ENCODE measurements at regions not wholly inside any gene's neighbourhood (a gene's known extent, or its start where the extent isn't known, plus 50 kb on each side); places are given as distances from the start of the nearest gene placed in this dataset.

DNA sequence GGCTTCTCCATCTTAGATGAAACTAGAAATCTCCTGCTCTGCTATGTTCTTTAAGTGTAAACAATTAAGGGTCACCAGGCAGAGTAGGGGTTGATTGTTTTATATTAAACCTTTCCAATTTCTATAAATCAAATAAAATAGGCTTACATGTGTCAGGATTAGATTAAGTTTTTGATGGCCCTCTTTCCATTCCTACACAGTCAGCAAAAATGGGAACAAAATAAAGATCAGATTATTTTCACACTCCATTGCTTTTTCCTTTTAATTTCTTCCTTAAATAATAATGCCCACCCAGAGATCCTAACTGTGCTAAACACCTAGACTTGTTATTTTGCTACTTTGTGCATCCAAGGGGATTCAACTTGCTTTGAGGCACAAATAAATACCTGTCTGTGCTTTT, 381.4 kb upstream of the MAGEB16 start:
- intact Hi-C loops (cut with DNase I), result no loop called here
- Histone ChIP-seq H3K4me1 (replicated peaks in 1 of 2) (no peaks in the 10 kb centered on the region), H3K27ac (no peak overlapping the region), H3K36me3 (replicated peaks in 1 of 2) (no peaks in the 10 kb centered on the region), H3K27me3 (peaks cover 8% of the 10 kb centered on the region), H3K4me3 (no peak overlapping the region), H3K9me3 (replicated peaks in 1 of 3) (no peaks in the 10 kb centered on the region)
- no peak for DNase-seq
- TF ChIP-seq, protein P1, sequence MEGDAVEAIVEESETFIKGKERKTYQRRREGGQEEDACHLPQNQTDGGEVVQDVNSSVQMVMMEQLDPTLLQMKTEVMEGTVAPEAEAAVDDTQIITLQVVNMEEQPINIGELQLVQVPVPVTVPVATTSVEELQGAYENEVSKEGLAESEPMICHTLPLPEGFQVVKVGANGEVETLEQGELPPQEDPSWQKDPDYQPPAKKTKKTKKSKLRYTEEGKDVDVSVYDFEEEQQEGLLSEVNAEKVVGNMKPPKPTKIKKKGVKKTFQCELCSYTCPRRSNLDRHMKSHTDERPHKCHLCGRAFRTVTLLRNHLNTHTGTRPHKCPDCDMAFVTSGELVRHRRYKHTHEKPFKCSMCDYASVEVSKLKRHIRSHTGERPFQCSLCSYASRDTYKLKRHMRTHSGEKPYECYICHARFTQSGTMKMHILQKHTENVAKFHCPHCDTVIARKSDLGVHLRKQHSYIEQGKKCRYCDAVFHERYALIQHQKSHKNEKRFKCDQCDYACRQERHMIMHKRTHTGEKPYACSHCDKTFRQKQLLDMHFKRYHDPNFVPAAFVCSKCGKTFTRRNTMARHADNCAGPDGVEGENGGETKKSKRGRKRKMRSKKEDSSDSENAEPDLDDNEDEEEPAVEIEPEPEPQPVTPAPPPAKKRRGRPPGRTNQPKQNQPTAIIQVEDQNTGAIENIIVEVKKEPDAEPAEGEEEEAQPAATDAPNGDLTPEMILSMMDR (IDR thresholded peaks at IDR 0.05), result no peak
- TF ChIP-seq POLR2A (IDR thresholded peaks at IDR 0.05), result no peak

DNA sequence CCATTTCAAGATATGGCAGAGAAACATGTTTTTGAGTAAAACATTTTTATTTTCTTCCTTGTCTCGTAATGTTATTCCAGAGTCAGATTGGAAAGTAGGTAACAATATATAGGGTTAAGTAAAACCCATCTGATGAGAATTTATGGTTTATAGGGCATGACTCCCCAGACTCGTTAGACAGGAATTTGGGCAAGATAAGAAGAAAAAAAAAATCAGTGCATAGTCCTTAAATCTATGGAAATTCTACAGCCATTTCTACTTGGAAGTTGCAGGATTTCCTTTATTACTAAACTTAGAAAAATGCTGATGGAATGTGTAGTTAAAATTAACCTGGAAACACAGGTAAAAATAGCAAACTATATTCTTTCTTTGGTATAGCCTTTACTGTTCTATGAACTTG, 366.1 kb upstream of the MAGEB16 start:
- no peak for TF ChIP-seq POLR2A (IDR thresholded peaks at IDR 0.05)
- TF ChIP-seq, protein P1 (IDR thresholded peaks at IDR 0.05), result no peak
- no peak overlapping the region for H3K27ac ChIP-seq
- no peak overlapping the region for H3K4me3 ChIP-seq
- H3K36me3 ChIP-seq (replicated peaks in 1 of 2), result no peaks in the 10 kb centered on the region
- H3K4me1 ChIP-seq (replicated peaks in 1 of 2), result no peaks in the 10 kb centered on the region
- intact Hi-C loops (cut with DNase I), result no loop called here
- no peak for DNase-seq
- 57 to 68% (median 63%) methylated on average over 2 of the region's 2 CpGs for WGBS, 4 donors
- H3K27me3 ChIP-seq, result no peaks in the 10 kb centered on the region
- no peaks in the 10 kb centered on the region for H3K9me3 ChIP-seq (replicated peaks in 1 of 3)

DNA sequence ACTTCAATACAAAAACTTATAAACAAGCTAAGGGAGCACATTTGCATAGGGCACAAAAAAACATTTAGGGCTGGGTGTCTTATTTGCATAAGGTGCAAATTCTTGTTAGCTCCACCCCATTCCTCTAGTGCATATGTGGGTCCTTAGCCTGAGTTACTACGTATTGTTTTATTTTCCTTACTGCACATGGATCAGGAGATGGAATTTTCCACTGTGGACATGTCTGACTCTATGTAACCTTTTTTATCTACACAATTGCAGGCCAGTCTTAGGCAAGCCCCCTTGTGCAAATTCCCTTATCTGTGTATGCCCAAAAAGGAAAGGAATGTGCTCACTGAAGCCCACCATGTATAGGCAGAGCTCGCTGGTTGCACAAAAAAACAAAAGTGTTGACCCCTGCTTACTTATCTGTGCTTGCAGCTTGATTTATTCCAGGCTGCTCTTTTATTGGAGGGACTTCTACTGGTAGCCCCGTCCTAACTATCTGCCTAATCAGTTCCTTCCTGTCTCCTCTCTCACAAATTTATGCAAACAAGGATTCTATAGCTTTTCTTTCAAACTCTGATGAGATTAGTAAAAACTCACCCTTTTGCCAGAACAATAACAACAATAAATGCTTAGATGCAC, 359.0 kb upstream of the MAGEB16 start:
- Histone ChIP-seq H3K27me3 (peaks cover 11% of the 10 kb centered on the region), H3K4me3 (no peak overlapping the region), H3K36me3 (replicated peaks in 1 of 2) (no peaks in the 10 kb centered on the region), H3K27ac (no peak overlapping the region), H3K9me3 (replicated peaks in 1 of 3) (no peaks in the 10 kb centered on the region), H3K4me1 (replicated peaks in 1 of 2) (no peaks in the 10 kb centered on the region)
- intact Hi-C loops (cut with DNase I), result no loop called here
- WGBS, 4 donors, result 51 to 74% (median 59%) methylated on average over 3 of the region's 3 CpGs
- no peak for TF ChIP-seq POLR2A (IDR thresholded peaks at IDR 0.05)
- TF ChIP-seq, protein P1 (IDR thresholded peaks at IDR 0.05), result no peak
- no peak for DNase-seq

DNA sequence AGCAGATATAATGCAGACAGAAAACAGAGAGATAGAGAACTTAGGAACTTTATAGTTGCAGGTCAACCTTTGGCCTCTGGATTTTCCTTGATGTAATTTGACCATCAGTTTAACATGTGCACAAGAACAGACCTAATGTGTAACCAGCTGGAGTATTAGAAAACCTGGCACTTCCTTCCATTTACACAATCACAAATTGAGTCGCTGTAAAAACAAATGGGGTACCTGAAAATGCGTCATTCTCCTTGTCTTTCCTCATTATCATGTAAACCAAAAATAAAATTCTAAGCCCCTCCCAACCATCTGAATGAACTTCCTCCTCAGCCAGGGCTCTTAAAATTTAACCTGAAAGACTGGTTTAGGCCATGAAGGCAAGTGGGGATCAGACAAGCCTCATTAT, 358.4 kb upstream of the MAGEB16 start:
- no peak overlapping the region for H3K27ac ChIP-seq
- H3K9me3 ChIP-seq (replicated peaks in 1 of 3), result no peaks in the 10 kb centered on the region
- H3K4me3 ChIP-seq, result no peak overlapping the region
- intact Hi-C loops (cut with DNase I), result no loop called here
- no peaks in the 10 kb centered on the region for H3K36me3 ChIP-seq (replicated peaks in 1 of 2)
- no peaks in the 10 kb centered on the region for H3K4me1 ChIP-seq (replicated peaks in 1 of 2)
- DNase-seq, result no peak
- TF ChIP-seq, protein P1 (IDR thresholded peaks at IDR 0.05), result no peak
- no peak for TF ChIP-seq POLR2A (IDR thresholded peaks at IDR 0.05)
- WGBS, 4 donors, result 79 to 91% (median 88%) methylated on average over 2 of the region's 2 CpGs
- peaks cover 11% of the 10 kb centered on the region for H3K27me3 ChIP-seq

Measured in adrenal gland (tissue), 9 donors.